OCI-LY1 (cell line): ENCODE measurements at regions not wholly inside any gene's neighbourhood (a gene's known extent, or its start where the extent isn't known, plus 50 kb on each side); places are given as distances from the start of the nearest gene placed in this dataset.
"Not testable (repeated sequence)": the region's sequence is repeated elsewhere in the genome, so short reads cannot be mapped to it uniquely, and the experiment has no call there.

Experiments used
- H2AFZ ChIP-seq: fragments of 200-600 bp; sonication (generic), shearing (Covaris generic); 2 replicates; pipeline ENCODE4 v1.6.0; 2014; ENCODE audit warnings: antibody characterized with exemption, mild to moderate bottlenecking, low read length
- H3F3A ChIP-seq: fragments of 200-600 bp; sonication (generic), shearing (Covaris generic); 2 replicates; pipeline ENCODE4 v1.6.0; 2014; ENCODE audit warnings: mild to moderate bottlenecking, antibody characterized with exemption, low read length, moderate library complexity; ENCODE audit not compliant: insufficient read depth
- H3K27ac ChIP-seq: fragments of 200-600 bp; sonication (generic); 2 replicates; pipeline ENCODE4 v1.5.1; 2014; ENCODE audit warnings: low read length, mixed run types, mild to moderate bottlenecking, low read depth; ENCODE audit not compliant: poor library complexity, severe bottlenecking
- H3K27me3 ChIP-seq: fragments of 200-600 bp; sonication (generic); 2 replicates; pipeline ENCODE4 v1.6.0; 2014; ENCODE audit warnings: antibody characterized with exemption, mild to moderate bottlenecking, low read length, moderate library complexity; ENCODE audit not compliant: insufficient read depth
- H3K36me3 ChIP-seq: fragments of 200-600 bp; sonication (generic); 2 replicates; pipeline ENCODE4 v1.6.1; 2014; ENCODE audit warnings: mild to moderate bottlenecking, antibody characterized with exemption, low read length, moderate library complexity, mixed read lengths; ENCODE audit not compliant: insufficient read depth
- H3K4me1 ChIP-seq: fragments of 200-600 bp; sonication (generic); 2 replicates; pipeline ENCODE4 v1.5.1; 2014; ENCODE audit warnings: mild to moderate bottlenecking, low read length, moderate library complexity; ENCODE audit not compliant: insufficient read depth, severe bottlenecking
- H3K4me2 ChIP-seq: fragments of 200-600 bp; sonication (generic), shearing (Covaris generic); 2 replicates; pipeline ENCODE4 v1.6.1; 2014; ENCODE audit warnings: low read length
- H3K4me3 ChIP-seq: fragments of 200-600 bp; sonication (generic); 2 replicates; pipeline ENCODE4 v1.5.1; 2014; ENCODE audit warnings: low read length, low read depth, mild to moderate bottlenecking, mixed read lengths; ENCODE audit not compliant: poor library complexity, severe bottlenecking
- H3K79me2 ChIP-seq: fragments of 200-600 bp; shearing (Covaris generic); 2 replicates; pipeline ENCODE4 v1.6.1; 2016; ENCODE audit warnings: mixed run types, low read length, mixed read lengths; ENCODE audit not compliant: insufficient read depth
- H3K9ac ChIP-seq: fragments of 200-600 bp; sonication (generic), shearing (Covaris generic); 2 replicates; pipeline ENCODE4 v1.6.1; 2014; ENCODE audit warnings: mild to moderate bottlenecking, low read length, mixed read lengths
- H3K9me2 ChIP-seq: fragments of 200-600 bp; sonication (generic), shearing (Covaris generic); 2 replicates; pipeline ENCODE4 v1.6.1; 2014; ENCODE audit warnings: low read depth, mild to moderate bottlenecking, low read length, mixed read lengths
- H3K9me3 ChIP-seq: fragments of 200-600 bp; shearing (Covaris generic); 2 replicates; pipeline ENCODE4 v1.6.1; 2014; ENCODE audit warnings: low read length, mixed read lengths
- H4K20me1 ChIP-seq: fragments of 200-600 bp; sonication (generic), shearing (Covaris generic); 2 replicates; pipeline ENCODE4 v1.6.0; 2016; ENCODE audit warnings: mild to moderate bottlenecking, low read length; ENCODE audit not compliant: insufficient read depth
- CTCF ChIP-seq: fragments of 200-600 bp; sonication (generic), shearing (Covaris generic); IDR thresholded peaks from 2 replicates; pipeline ENCODE4 v1.5.1; 2017; ENCODE audit warnings: mild to moderate bottlenecking, antibody characterized with exemption, low read length, moderate library complexity, mixed read lengths
- EZH2 ChIP-seq: fragments of 200-600 bp; sonication (generic), shearing (Covaris generic); IDR thresholded peaks from 2 replicates; pipeline ENCODE4 v1.8.0; 2017; ENCODE audit warnings: borderline replicate concordance, mixed run types, mild to moderate bottlenecking, antibody characterized with exemption, low read length, moderate library complexity, mixed read lengths

- no peak overlapping the region for H3K4me3 ChIP-seq
- H3K4me1 ChIP-seq = no peaks in the 10 kb centered on the region
- H3F3A ChIP-seq = no peaks in the 10 kb centered on the region
- H3K9me2 ChIP-seq = no peaks in the 10 kb centered on the region
- H3K27ac ChIP-seq = no peak overlapping the region
- no peak overlapping the region for H2AFZ ChIP-seq
- no peaks in the 10 kb centered on the region for H3K36me3 ChIP-seq
- no peaks in the 10 kb centered on the region for H3K9me3 ChIP-seq
- H3K27me3 ChIP-seq = peaks cover 5% of the 10 kb centered on the region
- no peak overlapping the region for H3K4me2 ChIP-seq
- no peaks in the 10 kb centered on the region for H4K20me1 ChIP-seq
- TF ChIP-seq CTCF (no peak), EZH2 (no peak)
- no peaks in the 10 kb centered on the region for H3K79me2 ChIP-seq
- H3K9ac ChIP-seq = no peak overlapping the region
These were observed 194.6 kb upstream of the IRS2 start for GRCh38 chr13:109981000-109981399.

GRCh38 chr13:109979676-109980075 is 193.3 kb upstream of the IRS2 start:
- H3K9me2 ChIP-seq, H3K27me3 ChIP-seq, H3K9ac ChIP-seq: not testable (repeated sequence)

GRCh38 chr13:109979228-109979627 is 192.8 kb upstream of the IRS2 start:
- Histone ChIP-seq H3K79me2 (no peaks in the 10 kb centered on the region), H3K9me3 (no peaks in the 10 kb centered on the region), H2AFZ (no peak overlapping the region), H3K9me2 (no peaks in the 10 kb centered on the region), H3K27me3 (peaks cover 5% of the 10 kb centered on the region), H4K20me1 (no peaks in the 10 kb centered on the region), H3K27ac (no peak overlapping the region), H3K4me2 (no peak overlapping the region), H3K36me3 (no peaks in the 10 kb centered on the region), H3K4me3 (no peak overlapping the region), H3K9ac (no peak overlapping the region), H3F3A (no peaks in the 10 kb centered on the region), H3K4me1 (no peaks in the 10 kb centered on the region)
- TF ChIP-seq EZH2 (no peak), CTCF (no peak)

More at GRCh38 chr13:109979676-109980075, 193.3 kb upstream of the IRS2 start:
- not testable (repeated sequence) for H2AFZ ChIP-seq, H3K4me2 ChIP-seq, H3K27ac ChIP-seq, H3K4me1 ChIP-seq, H3F3A ChIP-seq, H3K36me3 ChIP-seq, H3K9me3 ChIP-seq, H3K4me3 ChIP-seq, H4K20me1 ChIP-seq, H3K79me2 ChIP-seq

GRCh38 chr13:109977212-109977968 is 191.0 kb upstream of the IRS2 start:
- Histone ChIP-seq H3F3A (no peaks in the 10 kb centered on the region), H2AFZ (no peak overlapping the region), H3K9me3 (no peaks in the 10 kb centered on the region)

More at GRCh38 chr13:109977212-109977968, 191.0 kb upstream of the IRS2 start:
- Histone ChIP-seq H3K4me3 (no peak overlapping the region), H3K9ac (no peak overlapping the region), H3K4me1 (no peaks in the 10 kb centered on the region), H3K9me2 (no peaks in the 10 kb centered on the region), H3K4me2 (no peak overlapping the region), H3K36me3 (no peaks in the 10 kb centered on the region), H3K79me2 (no peaks in the 10 kb centered on the region), H3K27me3 (no peaks in the 10 kb centered on the region; the same call in 1 of the 2 replicates), H4K20me1 (no peaks in the 10 kb centered on the region), H3K27ac (no peak overlapping the region)
- TF ChIP-seq CTCF (no peak), EZH2 (no peak)
